ENCODE measurements at regions not wholly inside any gene's neighbourhood (a gene's known extent, or its start where the extent isn't known, plus 50 kb on each side); places are given as distances from the start of the nearest gene placed in this dataset.

GRCh38 chr10:69703766-69704630 is 74.0 kb downstream of the FAM241B start:
- Histone ChIP-seq H3K9me3 (ENCODE audit: insufficient read depth, low read depth, low read length) (no peaks in the 10 kb centered on the region), H3K36me3 (ENCODE audit: insufficient read depth, low read length) (no peaks in the 10 kb centered on the region), H3K9ac (ENCODE audit: low read depth, low read length, poor library complexity, severe bottlenecking) (no peak overlapping the region), H3K79me2 (ENCODE audit: insufficient read depth, low read length) (no peaks in the 10 kb centered on the region), H2AFZ (ENCODE audit: low read length) (no peak overlapping the region), H3K4me2 (ENCODE audit: low read depth, low read length, poor library complexity, severe bottlenecking) (no peak overlapping the region), H3K4me3 (ENCODE audit: low read length, poor library complexity, severe bottlenecking) (no peak overlapping the region), H3F3A (ENCODE audit: low read depth) (no peaks in the 10 kb centered on the region), H4K20me1 (ENCODE audit: insufficient read depth, low read length, poor library complexity, severe bottlenecking) (no peaks in the 10 kb centered on the region), H3K4me1 (ENCODE audit: insufficient read depth, low read length, poor library complexity, severe bottlenecking) (no peaks in the 10 kb centered on the region), H3K9me2 (replicated peaks; ENCODE audit: low read depth, low read length) (no peaks in the 10 kb centered on the region), H3K27me3 (ENCODE audit: insufficient read depth, low read length, poor library complexity, severe bottlenecking) (peaks cover 19% of the 10 kb centered on the region)
- TF ChIP-seq CTCF (conservative IDR thresholded peaks at IDR 0.05; ENCODE audit: low read length) (no peak), EZH2phosphoT487 (IDR thresholded peaks at IDR 0.05; ENCODE audit: borderline replicate concordance) (no peak)

GRCh38 chr10:69709366-69709941 is 79.4 kb downstream of the FAM241B start:
- Histone ChIP-seq H3K4me2 (ENCODE audit: low read depth, low read length, poor library complexity, severe bottlenecking) (no peak overlapping the region), H3K9ac (ENCODE audit: low read depth, low read length, poor library complexity, severe bottlenecking) (no peak overlapping the region), H4K20me1 (ENCODE audit: insufficient read depth, low read length, poor library complexity, severe bottlenecking) (no peaks in the 10 kb centered on the region), H2AFZ (ENCODE audit: low read length) (no peak overlapping the region), H3K9me2 (replicated peaks; ENCODE audit: low read depth, low read length) (no peaks in the 10 kb centered on the region), H3K9me3 (ENCODE audit: insufficient read depth, low read depth, low read length) (no peaks in the 10 kb centered on the region), H3K79me2 (ENCODE audit: insufficient read depth, low read length) (no peaks in the 10 kb centered on the region), H3K36me3 (ENCODE audit: insufficient read depth, low read length) (no peaks in the 10 kb centered on the region), H3K4me3 (ENCODE audit: low read length, poor library complexity, severe bottlenecking) (no peak overlapping the region), H3F3A (ENCODE audit: low read depth) (no peaks in the 10 kb centered on the region), H3K4me1 (ENCODE audit: insufficient read depth, low read length, poor library complexity, severe bottlenecking) (no peaks in the 10 kb centered on the region), H3K27me3 (ENCODE audit: insufficient read depth, low read length, poor library complexity, severe bottlenecking) (peaks cover 20% of the 10 kb centered on the region)
- TF ChIP-seq EZH2phosphoT487 (IDR thresholded peaks at IDR 0.05; ENCODE audit: borderline replicate concordance) (no peak), CTCF (conservative IDR thresholded peaks at IDR 0.05; ENCODE audit: low read length) (no peak)

- Histone ChIP-seq H3K36me3 (ENCODE audit: insufficient read depth, low read length) (no peaks in the 10 kb centered on the region), H3K4me1 (ENCODE audit: insufficient read depth, low read length, poor library complexity, severe bottlenecking) (no peaks in the 10 kb centered on the region), H2AFZ (ENCODE audit: low read length) (no peak overlapping the region), H4K20me1 (ENCODE audit: insufficient read depth, low read length, poor library complexity, severe bottlenecking) (no peaks in the 10 kb centered on the region), H3F3A (ENCODE audit: low read depth) (no peaks in the 10 kb centered on the region), H3K9me2 (replicated peaks; ENCODE audit: low read depth, low read length) (no peaks in the 10 kb centered on the region), H3K27me3 (ENCODE audit: insufficient read depth, low read length, poor library complexity, severe bottlenecking) (peaks cover 20% of the 10 kb centered on the region), H3K79me2 (ENCODE audit: insufficient read depth, low read length) (no peaks in the 10 kb centered on the region), H3K4me3 (ENCODE audit: low read length, poor library complexity, severe bottlenecking) (no peak overlapping the region), H3K4me2 (ENCODE audit: low read depth, low read length, poor library complexity, severe bottlenecking) (no peak overlapping the region), H3K9me3 (ENCODE audit: insufficient read depth, low read depth, low read length) (no peaks in the 10 kb centered on the region), H3K9ac (ENCODE audit: low read depth, low read length, poor library complexity, severe bottlenecking) (no peak overlapping the region)
- TF ChIP-seq EZH2phosphoT487 (IDR thresholded peaks at IDR 0.05; ENCODE audit: borderline replicate concordance) = no peak
- no peak for TF ChIP-seq CTCF (conservative IDR thresholded peaks at IDR 0.05; ENCODE audit: low read length)
Measured at GRCh38 chr10:69710008-69710888, 80.2 kb downstream of the FAM241B start.
